ENCODE measurements at regions not wholly inside any gene's neighbourhood (a gene's known extent, or its start where the extent isn't known, plus 50 kb on each side); places are given as distances from the start of the nearest gene placed in this dataset.

DNA sequence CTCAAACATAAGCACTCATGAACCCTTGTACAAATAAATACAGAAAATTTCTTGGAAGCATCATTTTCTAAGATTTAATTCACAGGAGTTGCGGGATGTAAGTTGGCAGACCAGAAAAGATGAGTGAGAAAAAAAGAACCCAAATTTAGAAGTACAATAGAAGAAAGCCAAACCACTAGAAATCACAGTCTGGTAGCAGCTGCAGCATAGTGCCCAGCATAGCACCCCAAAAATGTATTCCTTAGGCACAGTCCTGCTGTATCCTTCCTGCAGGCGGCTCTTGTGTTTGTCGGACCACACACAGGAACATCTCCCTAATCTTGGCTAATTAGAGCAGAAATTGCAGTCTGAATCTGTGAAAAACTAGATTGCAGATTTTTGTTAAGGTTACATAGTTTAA is 208.5 kb upstream of the TRPM3 start:
- TF ChIP-seq, protein P1, sequence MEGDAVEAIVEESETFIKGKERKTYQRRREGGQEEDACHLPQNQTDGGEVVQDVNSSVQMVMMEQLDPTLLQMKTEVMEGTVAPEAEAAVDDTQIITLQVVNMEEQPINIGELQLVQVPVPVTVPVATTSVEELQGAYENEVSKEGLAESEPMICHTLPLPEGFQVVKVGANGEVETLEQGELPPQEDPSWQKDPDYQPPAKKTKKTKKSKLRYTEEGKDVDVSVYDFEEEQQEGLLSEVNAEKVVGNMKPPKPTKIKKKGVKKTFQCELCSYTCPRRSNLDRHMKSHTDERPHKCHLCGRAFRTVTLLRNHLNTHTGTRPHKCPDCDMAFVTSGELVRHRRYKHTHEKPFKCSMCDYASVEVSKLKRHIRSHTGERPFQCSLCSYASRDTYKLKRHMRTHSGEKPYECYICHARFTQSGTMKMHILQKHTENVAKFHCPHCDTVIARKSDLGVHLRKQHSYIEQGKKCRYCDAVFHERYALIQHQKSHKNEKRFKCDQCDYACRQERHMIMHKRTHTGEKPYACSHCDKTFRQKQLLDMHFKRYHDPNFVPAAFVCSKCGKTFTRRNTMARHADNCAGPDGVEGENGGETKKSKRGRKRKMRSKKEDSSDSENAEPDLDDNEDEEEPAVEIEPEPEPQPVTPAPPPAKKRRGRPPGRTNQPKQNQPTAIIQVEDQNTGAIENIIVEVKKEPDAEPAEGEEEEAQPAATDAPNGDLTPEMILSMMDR (IDR thresholded peaks at IDR 0.05; ENCODE audit: insufficient read depth, low read depth, low read length), result no peak
- no peak for TF ChIP-seq EZH2 (IDR thresholded peaks at IDR 0.05; ENCODE audit: insufficient read depth, low read length)
